Skeletal muscle cell (primary cell): ENCODE measurements at regions not wholly inside any gene's neighbourhood (a gene's known extent, or its start where the extent isn't known, plus 50 kb on each side); places are given as distances from the start of the nearest gene placed in this dataset.

Source experiments
- DNase-seq: peaks from one replicate; pipeline ENCODE4 v3.0.0-alpha.2; 2010; ENCODE audit warnings: low read depth
- H3K4me3 ChIP-seq: 2 replicates; pipeline ENCODE4 v1.5.1; 2011; ENCODE audit warnings: low read depth, mild to moderate bottlenecking, control low read depth, low read length, moderate library complexity

DNA sequence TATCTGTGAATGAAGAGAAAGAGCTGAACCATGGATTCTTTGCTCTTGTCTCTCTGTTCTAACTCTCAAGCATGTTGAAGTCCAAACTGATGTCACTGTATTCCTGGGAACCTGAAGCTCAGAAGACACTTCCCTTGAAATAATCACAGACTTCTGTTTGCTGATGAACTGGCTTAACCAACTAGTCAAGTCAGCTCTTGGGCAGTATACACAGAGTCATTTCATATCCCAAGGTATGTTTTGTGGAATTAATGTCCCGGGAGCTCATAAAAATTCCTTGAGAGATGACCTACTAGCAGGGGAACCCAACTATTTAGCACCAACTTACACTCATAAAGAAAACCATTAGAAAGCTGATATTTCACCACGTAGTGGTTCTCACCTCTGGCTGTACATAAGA, 156.6 kb downstream of the NR4A2 start:
- no peak overlapping the region for H3K4me3 ChIP-seq
- DNase-seq, result no peak

DNA sequence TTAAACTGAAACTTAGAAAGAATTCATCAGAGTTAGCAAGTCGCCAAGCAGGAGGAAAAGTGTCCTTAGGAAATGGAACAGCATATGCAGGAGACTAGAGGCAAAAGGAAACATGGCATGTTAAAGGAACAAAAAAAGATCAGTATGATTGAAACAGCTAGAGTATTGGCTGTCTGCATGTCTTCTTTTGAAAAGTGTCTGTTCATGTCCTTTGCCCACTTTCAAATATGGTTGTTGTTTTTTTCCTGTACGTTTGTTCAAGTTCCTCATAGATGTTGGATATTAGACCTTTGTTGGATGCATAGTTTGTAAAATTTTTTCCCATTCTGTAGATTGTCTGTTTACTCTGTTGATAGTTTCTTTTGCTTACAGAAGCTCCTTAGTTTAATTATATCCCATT, 161.6 kb downstream of the NR4A2 start:
- no peak for DNase-seq
- H3K4me3 ChIP-seq, result no peak overlapping the region

DNA sequence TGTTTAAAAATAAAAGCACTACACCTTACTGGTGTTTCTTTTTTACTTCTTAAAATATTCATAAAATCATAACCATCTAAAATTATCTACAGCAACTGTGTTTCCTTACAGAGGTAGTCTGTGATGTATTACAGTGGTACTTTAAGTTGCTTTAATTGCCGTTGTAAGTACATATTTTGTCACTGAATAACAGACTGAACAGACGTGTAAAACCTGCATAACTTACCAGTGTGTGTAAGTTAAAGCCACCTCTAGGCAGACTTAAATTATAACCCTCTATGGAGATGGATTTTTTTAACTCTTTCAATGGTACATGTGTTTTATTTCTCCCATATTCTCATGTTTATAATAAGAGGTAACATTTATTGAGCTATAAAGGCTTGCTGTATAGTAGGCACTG, 166.8 kb downstream of the NR4A2 start:
- no peak for DNase-seq
- H3K4me3 ChIP-seq, result no peak overlapping the region

DNA sequence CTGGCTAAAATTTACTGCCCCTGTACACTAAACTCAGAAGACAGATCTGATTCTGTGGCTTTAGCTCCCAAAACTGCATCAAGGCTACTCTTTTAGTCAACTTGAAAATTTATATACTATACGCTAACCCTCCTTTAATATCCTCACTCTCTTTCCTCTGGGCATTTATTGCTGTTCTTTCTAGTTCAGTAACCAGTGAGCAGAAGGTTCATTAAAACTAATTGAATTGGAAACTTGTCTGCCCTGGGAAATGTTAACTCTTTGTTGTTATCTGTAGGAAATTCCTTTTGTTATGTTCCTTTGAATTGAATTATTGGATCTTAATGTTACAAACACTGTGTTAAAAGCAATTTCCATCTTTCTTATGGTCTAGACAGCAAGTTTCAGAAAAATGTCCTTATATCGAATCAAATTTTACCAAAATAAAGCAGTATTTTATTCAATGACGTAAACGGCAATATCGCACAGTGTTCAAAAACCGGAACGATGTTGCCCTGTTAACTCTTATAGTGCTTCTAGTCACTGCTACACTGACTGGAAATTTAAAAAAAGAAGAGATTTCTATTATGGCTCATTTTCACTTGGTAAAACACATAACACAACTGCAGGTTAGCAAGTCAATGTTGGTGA, 168.3 kb downstream of the NR4A2 start:
- DNase-seq, result no peak

DNA sequence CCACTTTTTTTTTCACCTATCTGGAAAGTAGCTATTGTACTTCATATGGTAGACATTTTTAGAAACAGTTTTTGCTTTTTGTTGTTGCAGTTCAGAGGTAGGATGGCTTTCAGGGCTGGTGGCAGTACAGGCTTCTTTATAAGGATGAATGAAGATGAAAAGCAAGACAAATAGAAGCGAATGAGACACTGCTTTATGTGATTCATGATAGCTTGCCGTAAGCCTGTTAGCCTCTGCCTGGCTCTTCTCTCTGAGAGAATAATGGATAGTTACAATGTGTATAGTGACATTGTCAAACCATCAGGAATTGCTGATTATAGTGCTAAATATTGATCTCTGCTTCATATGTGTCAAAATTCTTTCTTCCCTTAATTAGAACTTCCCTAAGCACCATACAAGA, 173.7 kb downstream of the NR4A2 start:
- DNase-seq, result no peak
- H3K4me3 ChIP-seq, result no peak overlapping the region

More for the DNA sequence above, 168.3 kb downstream of the NR4A2 start:
- no peak overlapping the region for H3K4me3 ChIP-seq

DNA sequence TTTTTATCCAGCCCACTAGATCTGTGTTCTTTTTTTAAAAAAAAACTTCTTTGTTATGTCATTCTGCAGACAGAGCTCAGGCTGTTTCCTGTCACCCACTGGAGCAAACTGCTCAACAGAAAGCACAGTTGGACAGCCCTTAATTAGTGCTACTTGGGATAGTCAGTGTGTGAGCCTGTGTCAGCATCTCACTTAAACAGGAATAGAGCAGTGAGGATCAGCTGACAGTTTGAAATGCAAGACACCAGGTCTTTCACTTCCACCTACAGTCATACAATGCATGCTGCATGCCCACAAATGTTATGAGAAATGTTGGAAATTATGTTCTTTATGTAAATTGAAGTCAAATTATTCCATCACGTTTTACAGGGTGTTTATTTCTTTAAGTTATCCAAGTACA, 174.9 kb downstream of the NR4A2 start:
- DNase-seq, result no peak
- H3K4me3 ChIP-seq, result no peak overlapping the region

DNA sequence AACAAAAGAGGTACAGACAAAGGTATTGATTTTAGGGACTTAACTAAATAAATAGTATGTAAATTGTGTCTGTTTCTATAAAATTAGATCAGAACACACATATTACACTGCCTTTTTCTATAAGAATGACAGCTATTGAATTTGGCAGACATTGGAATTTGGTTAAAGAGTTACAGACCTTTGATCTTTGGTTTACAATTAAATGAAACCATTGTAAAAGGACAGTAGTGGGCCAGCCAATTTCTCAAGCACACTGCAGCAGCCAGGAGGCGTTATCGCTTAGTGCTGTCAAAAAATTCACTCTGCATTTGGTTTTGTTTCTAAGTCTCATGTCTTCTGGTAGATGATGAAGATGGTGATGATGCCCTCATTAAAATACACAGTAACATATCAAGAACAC, 175.9 kb downstream of the NR4A2 start:
- H3K4me3 ChIP-seq, result no peak overlapping the region
- DNase-seq, result no peak

DNA sequence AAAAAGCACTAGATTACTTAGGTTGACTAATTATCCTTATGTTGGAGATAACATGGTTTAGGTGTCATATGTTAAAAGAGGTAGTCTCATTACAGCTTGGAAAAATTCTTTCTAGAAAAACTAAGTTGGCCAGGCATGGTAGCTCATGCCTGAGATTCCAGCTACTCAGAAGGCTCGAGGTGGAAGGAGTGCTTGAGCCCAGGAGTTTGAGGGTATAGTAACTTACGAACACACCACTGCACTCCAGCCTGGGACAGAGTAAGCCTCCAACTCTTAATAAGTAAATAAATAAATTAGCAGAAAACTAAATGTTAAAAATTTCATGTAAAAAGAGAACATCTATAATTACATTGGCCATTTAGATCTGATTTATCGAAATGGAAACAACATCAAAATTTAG, 177.2 kb downstream of the NR4A2 start:
- H3K4me3 ChIP-seq, result no peak overlapping the region
- no peak for DNase-seq

DNA sequence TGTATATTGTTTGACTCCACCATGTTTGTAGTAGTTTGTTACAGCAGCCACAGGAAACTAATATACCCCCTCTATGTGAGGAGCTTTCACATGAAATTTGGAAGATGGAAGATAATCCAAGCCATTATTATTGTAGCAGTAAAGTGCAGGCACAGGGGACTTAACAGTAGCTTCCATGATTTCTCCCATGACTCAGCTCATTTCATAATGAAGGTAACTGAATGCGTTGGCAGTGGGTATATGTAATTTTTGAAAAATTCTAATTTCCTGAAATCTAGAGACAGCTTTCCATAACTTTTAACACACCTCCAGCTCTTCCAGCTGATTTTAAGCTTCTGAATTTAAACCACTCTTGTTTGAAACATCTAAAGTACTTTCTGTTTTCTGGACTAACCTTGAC, 181.2 kb downstream of the NR4A2 start:
- DNase-seq, result no peak
- H3K4me3 ChIP-seq, result no peak overlapping the region

DNA sequence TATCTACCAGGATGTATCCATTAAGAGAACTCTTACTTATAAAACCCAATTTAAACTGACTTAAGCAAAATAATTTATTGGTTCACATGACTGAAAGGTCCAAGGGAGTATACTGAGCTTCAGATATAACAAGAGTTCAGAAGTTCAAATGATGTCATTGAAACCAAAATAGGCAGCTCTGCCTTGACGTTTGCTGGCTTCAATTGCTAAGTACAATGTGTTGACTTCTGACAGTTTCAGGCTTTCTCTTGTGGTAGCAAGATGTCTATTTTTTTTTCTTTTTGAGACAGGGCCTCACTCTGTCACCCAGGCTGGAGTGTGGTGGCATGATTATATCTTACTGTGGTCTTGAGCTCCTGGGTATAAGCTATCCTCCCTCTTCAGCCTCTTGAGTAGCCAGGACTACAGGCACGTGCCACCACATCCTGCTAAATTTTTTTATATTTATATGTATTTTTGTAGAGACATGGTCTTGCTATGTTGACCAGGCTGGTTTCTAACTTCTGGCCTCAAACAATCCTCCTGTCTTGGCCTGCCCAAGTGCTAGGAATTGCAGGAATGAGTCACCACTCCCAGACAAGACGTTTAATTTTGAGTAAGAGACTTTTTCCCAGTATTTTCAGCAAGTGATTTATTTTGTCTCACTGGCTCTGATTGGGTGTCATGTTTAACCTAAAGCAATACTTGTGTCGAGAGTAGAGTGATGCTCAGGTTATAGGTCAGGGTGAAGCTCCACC, 184.8 kb downstream of the NR4A2 start:
- no peak overlapping the region for H3K4me3 ChIP-seq
- DNase-seq, result no peak

DNA sequence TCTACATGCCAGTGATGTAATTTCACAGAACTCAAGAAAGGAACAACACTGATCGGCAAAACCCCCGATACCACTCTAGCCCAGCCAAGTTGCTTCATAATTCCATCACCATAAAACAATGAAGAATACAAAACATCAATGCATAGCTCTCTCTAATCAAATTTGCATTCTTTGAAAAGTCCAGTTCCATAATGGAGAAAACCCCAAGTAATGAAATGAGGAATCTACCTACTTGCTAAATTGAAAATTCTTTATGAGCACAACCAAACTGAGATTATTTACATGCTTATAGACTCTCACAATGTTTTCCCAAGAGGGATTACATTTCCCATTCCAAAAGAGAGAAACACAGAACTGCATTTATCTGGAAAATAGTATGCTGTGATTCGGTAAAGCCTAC, 186.5 kb downstream of the NR4A2 start:
- no peak overlapping the region for H3K4me3 ChIP-seq
- no peak for DNase-seq

DNA sequence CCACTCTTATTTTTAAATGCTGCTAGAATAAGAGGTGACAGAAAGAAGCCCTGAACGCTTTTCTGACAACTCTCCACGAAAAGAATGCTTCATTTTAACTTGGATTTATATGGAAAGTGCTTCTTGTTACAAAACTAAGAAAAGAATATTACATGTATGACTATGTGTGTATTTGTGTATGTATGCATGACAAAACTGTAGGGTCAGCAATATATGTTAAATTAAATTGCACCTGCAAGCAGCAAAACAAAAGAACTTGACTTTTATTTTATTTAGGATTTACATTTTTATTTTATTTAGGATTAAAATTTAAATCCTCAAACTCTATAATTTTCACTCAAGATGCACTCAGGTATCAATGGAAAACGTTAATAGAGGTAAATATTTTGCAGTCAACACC, 187.1 kb downstream of the NR4A2 start:
- no peak overlapping the region for H3K4me3 ChIP-seq
- no peak for DNase-seq

DNA sequence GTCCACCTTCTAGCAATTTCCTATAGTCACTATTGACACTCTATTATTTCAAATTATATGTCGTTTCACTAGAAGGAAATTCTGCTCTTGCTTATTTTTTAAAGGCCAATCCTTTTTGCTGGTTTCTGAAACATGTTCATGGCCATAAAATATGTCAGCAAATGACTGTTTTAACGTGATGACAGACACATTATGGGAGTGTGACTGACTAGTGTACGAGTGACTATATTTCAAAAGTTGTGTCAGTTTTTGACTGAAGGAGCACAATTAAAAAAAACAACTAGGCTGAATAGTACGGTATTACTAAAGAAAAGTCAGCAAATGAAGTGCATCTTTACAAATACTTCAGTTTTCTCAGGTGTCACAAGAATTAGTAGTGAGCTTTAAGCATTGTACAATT, 196.0 kb downstream of the NR4A2 start:
- DNase-seq, result no peak
- H3K4me3 ChIP-seq, result no peak overlapping the region

DNA sequence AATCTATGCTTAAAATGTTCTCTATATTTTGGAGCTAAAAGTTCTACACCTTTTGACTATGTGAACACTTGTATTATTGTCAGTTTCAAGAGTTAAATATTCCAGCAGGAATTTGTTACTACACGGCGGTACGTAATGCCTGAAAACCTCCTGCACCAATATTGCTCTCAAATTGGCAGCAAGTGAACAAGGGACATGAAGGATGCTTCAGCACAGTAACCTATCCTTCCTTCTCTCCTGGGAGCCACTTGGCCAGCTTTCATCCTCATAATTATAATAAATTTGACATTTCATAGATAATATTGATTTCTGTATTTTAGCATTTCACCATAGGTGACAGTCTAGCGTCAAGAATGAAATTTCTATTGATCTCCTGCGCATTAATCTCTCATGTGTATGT, 197.6 kb downstream of the NR4A2 start:
- DNase-seq, result no peak
- H3K4me3 ChIP-seq, result no peak overlapping the region

DNA sequence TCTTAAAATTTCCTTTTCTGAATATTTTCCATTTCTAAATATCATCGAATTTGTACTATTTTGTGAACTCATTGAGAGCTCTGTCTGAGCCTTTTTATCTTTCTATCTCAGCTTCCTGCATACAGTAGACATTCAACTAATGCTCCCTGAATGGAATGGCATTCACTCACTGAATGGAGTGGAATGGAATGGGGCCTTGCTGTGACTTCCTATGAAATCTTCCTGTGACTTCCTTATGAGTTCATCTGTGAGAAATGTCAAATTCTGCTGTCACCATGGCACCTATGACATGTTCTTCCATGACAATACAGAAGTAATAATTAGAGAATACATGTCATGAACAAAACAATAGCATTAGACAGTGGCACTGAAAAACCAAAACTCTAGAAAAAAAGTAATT, 199.6 kb downstream of the NR4A2 start:
- no peak overlapping the region for H3K4me3 ChIP-seq
- no peak for DNase-seq

DNA sequence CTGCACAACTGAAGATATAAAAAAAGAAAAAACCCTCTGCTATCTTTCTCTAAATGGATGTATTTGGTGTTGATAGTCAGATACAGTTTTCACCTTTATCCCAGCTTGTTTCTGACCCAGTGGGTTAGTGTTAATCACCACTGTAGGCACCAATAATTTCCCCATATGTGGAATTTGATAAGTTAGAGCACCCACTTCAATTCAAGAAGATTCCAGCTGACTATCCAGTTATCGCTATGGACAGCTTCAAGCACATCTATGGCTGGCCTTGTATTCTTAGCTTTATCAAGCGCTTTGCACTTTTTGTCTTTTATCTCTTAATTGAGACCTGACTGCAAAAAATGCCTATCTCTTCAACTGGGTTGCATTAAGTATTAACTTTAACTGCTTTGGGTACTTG, 200.4 kb downstream of the NR4A2 start:
- H3K4me3 ChIP-seq, result no peak overlapping the region
- DNase-seq, result no peak

DNA sequence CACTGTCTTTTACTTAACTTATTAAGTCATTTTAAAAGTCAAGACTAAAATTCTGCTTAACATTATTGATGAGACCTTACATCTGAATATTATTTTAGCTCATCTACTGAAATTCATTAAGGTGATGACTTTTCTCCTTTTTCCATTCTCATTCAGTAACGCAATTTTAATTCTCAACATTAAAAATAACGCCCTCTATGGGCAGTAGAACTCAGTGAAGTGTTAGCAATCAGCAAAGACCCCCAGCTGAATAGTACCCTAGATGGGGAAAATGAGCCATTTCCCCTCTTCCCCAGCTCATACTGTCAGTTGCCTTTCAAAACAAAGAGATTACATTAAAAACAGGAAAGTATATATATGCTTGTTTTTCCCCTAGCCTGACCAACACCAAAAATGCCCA, 203.3 kb downstream of the NR4A2 start:
- H3K4me3 ChIP-seq, result no peak overlapping the region
- DNase-seq, result no peak

DNA sequence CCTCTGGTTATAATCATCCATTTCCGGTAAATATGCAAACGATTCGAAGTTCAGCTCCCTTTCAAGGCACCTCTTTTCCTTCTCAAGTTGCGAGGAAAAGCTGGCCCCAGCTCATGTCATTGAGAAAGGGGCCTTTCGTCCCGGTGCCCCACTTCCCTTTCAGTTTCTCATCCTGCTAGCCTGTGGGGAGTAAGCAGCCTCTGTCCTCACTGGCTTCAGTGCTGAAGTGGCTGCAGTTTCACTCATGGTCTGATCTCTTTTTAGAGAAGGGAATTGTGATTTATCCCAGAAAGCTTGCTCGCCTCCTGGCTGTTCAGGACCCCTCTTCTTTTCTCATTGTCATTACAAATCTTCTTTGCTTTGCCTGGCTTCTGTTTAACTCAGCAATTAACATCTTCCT, 207.5 kb downstream of the NR4A2 start:
- no peak for DNase-seq
- H3K4me3 ChIP-seq, result no peak overlapping the region

DNA sequence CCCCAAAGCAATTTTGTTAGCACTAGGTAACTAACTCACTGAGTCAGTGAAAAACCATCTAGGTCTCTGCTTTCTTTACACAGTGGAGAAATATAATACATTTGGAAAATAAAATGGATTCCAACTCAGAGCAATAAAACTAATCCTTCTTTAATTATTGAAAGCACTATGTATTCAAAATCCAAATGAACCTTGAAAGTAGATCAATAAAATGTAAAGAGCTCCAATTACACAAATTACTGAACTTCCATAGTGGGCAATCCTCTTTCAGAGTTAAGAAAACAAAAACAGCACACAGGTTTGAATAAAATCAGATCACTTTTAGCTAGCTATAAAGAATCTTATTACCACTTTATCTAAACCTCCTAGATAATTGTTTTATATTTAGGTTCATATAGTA, 208.1 kb downstream of the NR4A2 start:
- DNase-seq, result no peak
- no peak overlapping the region for H3K4me3 ChIP-seq

DNA sequence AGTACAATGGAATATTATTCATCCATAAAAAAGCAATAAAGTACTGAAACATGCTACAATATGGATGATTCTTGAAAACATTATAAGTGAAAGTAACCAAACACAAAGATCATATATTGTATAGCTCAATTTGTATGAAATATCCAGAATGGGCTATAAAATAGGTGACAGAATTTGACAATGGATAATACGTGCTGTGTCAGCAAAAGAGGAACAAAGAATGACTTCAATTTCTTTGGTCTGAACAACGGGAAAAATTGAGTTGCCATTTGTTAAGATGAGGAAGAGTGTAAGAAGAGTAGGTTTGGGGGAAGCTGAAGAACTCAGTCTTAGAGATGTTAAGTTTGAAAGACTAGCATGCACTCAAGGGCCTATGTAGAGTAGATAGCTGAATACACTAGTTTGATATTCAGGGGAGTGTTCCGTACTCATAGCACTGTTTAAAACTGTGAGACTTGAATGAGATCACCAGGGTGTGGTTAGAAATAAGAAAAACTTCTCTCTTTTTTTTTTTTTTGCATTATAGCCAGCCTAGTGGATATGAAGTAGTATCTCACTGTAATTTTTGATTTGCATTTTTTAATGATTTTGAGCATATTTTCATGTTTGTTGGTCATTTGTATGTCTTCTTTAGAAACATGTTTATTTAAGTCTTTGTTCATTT, 213.6 kb downstream of the NR4A2 start:
- DNase-seq, result no peak
- H3K4me3 ChIP-seq, result no peak overlapping the region

DNA sequence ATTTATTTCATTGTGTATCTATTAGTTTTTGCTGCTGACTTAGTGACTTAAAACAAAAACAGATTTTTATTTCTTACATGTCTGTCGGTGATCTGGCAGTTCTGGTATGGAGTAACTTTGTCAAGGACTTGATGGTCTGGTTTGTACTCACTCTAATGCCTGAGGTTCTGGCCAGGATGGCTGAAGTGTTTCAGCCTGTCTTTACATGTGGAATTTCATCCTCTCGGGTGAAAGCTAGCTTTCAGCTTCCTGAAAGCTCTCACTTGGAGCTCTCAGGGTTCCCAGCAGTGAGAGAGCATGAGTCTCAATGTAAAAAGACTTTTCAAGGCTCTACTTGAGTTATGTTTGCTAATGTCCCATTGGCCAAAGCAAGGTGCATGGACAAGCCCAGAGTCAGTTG, 216.4 kb downstream of the NR4A2 start:
- no peak for DNase-seq
- no peak overlapping the region for H3K4me3 ChIP-seq
